IMR-90 (cell line): ENCODE measurements at regions not wholly inside any gene's neighbourhood (a gene's known extent, or its start where the extent isn't known, plus 50 kb on each side); places are given as distances from the start of the nearest gene placed in this dataset.

Experiments used
- ATAC-seq: fragments of 200-7000 bp; cut with Tn5 transposase; 2 replicates; pipeline ENCODE4 v1.9.1; 2020; ENCODE audit warnings: low read depth, mild to moderate bottlenecking, moderate library complexity
- BruUV-seq: library from RNA; stranded (reverse); fragments of 400-500 nt; replicated peaks from 2 replicates; lab custom pipeline; 2021; lab: Mats Ljungman, UMichigan
- CTCF ChIA-PET: fragments of 300-600 bp; formaldehyde crosslinking; extraction: SDS; loops from one replicate; lab custom pipeline; 2021; ENCODE audit warnings: antibody characterized with exemption; lab: Yijun Ruan, JAX
- POLR2A ChIA-PET: fragments of 300-600 bp; sonication (Branson Sonifier 250); formaldehyde crosslinking; loops from one replicate; lab custom pipeline; 2022; ENCODE audit warnings: antibody characterized with exemption; ENCODE audit not compliant: unreplicated experiment; lab: Charles Lee
- DNase-seq: peaks from one replicate; pipeline ENCODE4 v3.0.0; 2013
- H2AFZ ChIP-seq: replicated peaks from 2 replicates; pipeline ENCODE3; 2013; ENCODE audit warnings: low read length, mild to moderate bottlenecking; ENCODE audit not compliant: poor library complexity
- H2AK5ac ChIP-seq: 2 replicates; pipeline ENCODE4 v1.6.1; 2013; ENCODE audit warnings: low read depth, low read length, inconsistent platforms
- H2AK9ac ChIP-seq: replicated peaks from 2 replicates; pipeline ENCODE3; 2013; ENCODE audit warnings: mild to moderate bottlenecking, low read depth, low read length, moderate library complexity; ENCODE audit not compliant: poor library complexity
- H2BK120ac ChIP-seq: 2 replicates; pipeline ENCODE4 v1.6.1; 2013; ENCODE audit warnings: low read depth, low read length, inconsistent platforms
- H2BK15ac ChIP-seq: 3 replicates; pipeline ENCODE4 v1.6.1; 2013; ENCODE audit warnings: low read depth, low read length, inconsistent platforms
- H2BK20ac ChIP-seq: 2 replicates; pipeline ENCODE4 v1.6.1; 2013; ENCODE audit warnings: low read depth, mild to moderate bottlenecking, inconsistent platforms, low read length, moderate library complexity
- H2BK5ac ChIP-seq: 2 replicates; pipeline ENCODE4 v1.6.1; 2013; ENCODE audit warnings: mild to moderate bottlenecking, low read depth, low read length, inconsistent platforms; ENCODE audit not compliant: poor library complexity, severe bottlenecking
- H3K14ac ChIP-seq: replicated peaks from 2 replicates; pipeline ENCODE4 v1.6.1; 2013; ENCODE audit warnings: low read depth, low read length, inconsistent platforms
- H3K18ac ChIP-seq: 2 replicates; pipeline ENCODE4 v1.6.1; 2013; ENCODE audit warnings: low read depth, low read length, control low read depth
- H3K23ac ChIP-seq: 2 replicates; pipeline ENCODE4 v1.6.1; 2013; ENCODE audit warnings: low read depth, low read length, inconsistent platforms
- H3K27ac ChIP-seq: 2 replicates; pipeline ENCODE4 v1.5.1; 2013; ENCODE audit warnings: mild to moderate bottlenecking, control low read depth, low read length; ENCODE audit not compliant: insufficient read depth
- H3K27me3 ChIP-seq: 2 replicates; pipeline ENCODE4 v1.6.1; 2013; ENCODE audit warnings: low read length; ENCODE audit not compliant: control insufficient read depth, insufficient read depth
- H3K36me3 ChIP-seq: 2 replicates; pipeline ENCODE4 v1.6.1; 2013; ENCODE audit warnings: low read length, mixed read lengths; ENCODE audit not compliant: control insufficient read depth, insufficient read depth
- H3K4ac ChIP-seq: 2 replicates; pipeline ENCODE4 v1.6.1; 2013; ENCODE audit warnings: low read depth, low read length, inconsistent platforms
- H3K4me1 ChIP-seq: 2 replicates; pipeline ENCODE4 v1.6.1; 2013; ENCODE audit warnings: low read length, mixed read lengths; ENCODE audit not compliant: control insufficient read depth, insufficient read depth
- H3K4me2 ChIP-seq: 2 replicates; pipeline ENCODE4 v1.6.1; 2013; ENCODE audit warnings: low read depth, mild to moderate bottlenecking, control low read depth, low read length, moderate library complexity
- H3K4me3 ChIP-seq: 2 replicates; pipeline ENCODE4 v1.5.1; 2013; ENCODE audit warnings: low read depth, mild to moderate bottlenecking, control low read depth, low read length, moderate library complexity; ENCODE audit not compliant: insufficient read depth
- H3K56ac ChIP-seq: 2 replicates; pipeline ENCODE4 v1.6.1; 2013; ENCODE audit warnings: low read length, inconsistent platforms; ENCODE audit not compliant: insufficient read depth; ENCODE audit errors: extremely low read depth
- H3K79me1 ChIP-seq, 2 experiments: 2 replicates each; pipeline ENCODE4 v1.6.1; 2013; ENCODE audit warnings: low read length in 2 of 2, inconsistent platforms in 1 of 2, low read depth in 1 of 2
- H3K9ac ChIP-seq: 2 replicates; pipeline ENCODE4 v1.6.1; 2013; ENCODE audit warnings: low read depth, low read length, control low read depth
- H3K9me1 ChIP-seq: 2 replicates; pipeline ENCODE4 v1.6.1; 2013; ENCODE audit warnings: low read length, inconsistent platforms; ENCODE audit not compliant: insufficient read depth
- H3K9me3 ChIP-seq: 2 replicates; pipeline ENCODE4 v1.6.1; 2013; ENCODE audit warnings: low read length; ENCODE audit not compliant: control insufficient read depth, insufficient read depth
- H4K20me1 ChIP-seq: 2 replicates; pipeline ENCODE4 v1.6.1; 2013; ENCODE audit warnings: low read length, inconsistent platforms; ENCODE audit not compliant: insufficient read depth
- H4K5ac ChIP-seq: 2 replicates; pipeline ENCODE4 v1.6.1; 2013; ENCODE audit warnings: mild to moderate bottlenecking, low read depth, low read length, control low read depth
- H4K8ac ChIP-seq, 2 experiments: 2 replicates each; pipeline ENCODE4 v1.6.1; 2013; ENCODE audit warnings: low read depth in 2 of 2, low read length in 2 of 2, control low read depth in 1 of 2, inconsistent platforms in 1 of 2
- H4K91ac ChIP-seq: 2 replicates; pipeline ENCODE4 v1.6.1; 2013; ENCODE audit warnings: low read depth, low read length, inconsistent platforms; ENCODE audit not compliant: insufficient read depth
- BHLHE40 ChIP-seq: fragments of 150-350 bp; IDR thresholded peaks from 2 replicates; pipeline ENCODE4 v1.6.1; 2016; ENCODE audit warnings: mild to moderate bottlenecking, low read depth, low read length
- SMC3 ChIP-seq: fragments of 150-350 bp; IDR thresholded peaks from 2 replicates; pipeline ENCODE4 v1.6.1; 2016; ENCODE audit warnings: low read depth, mild to moderate bottlenecking, antibody characterized with exemption, low read length, moderate library complexity
- dilution Hi-C: fragments of 300-500 bp; cut with HindIII; formaldehyde crosslinking; loops from one replicate; pipeline ENCODE4 v1.14.3; 2018; ENCODE audit warnings: low sequenced_read_pairs; ENCODE audit not compliant: unreplicated experiment
- in situ Hi-C: fragments of 300-500 bp; cut with MboI; formaldehyde crosslinking; loops from 3 replicates; pipeline ENCODE4 v1.14.3; 2019; ENCODE audit warnings: low sequenced_read_pairs, inconsistent platforms, mixed read lengths
- intact Hi-C: fragments of 100-400 bp; cut with micrococcal nuclease; formaldehyde crosslinking; loops from 2 replicates; pipeline ENCODE4 v1.10.0; 2022
- TF ChIP-seq, protein P1 (sequence below): fragments of 150-350 bp; IDR thresholded peaks from 2 replicates; pipeline ENCODE4 v1.6.1; 2017; ENCODE audit warnings: mild to moderate bottlenecking, antibody characterized with exemption, low read length, low read depth

DNA sequence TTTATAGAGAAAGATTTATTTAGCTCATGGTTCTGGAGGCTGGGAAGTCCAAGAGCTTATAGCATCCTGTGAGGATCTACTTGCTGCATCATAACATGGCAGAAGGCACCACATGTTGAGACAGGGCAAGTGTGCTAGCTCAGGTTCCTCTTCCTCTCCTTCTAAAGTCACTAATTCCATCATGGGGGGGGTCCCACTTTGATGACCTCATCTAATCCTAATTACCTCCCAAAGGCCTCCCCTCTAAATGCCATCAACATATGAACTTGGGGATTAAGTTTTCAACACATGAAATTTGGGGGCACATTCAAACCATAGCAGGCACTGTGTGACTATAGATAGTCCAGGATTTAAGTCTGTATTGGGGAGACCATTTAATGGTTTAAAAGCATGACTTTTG, 297.1 kb upstream of the ROPN1 start:
- Histone ChIP-seq H4K91ac (no peak overlapping the region), H3K9me3 (0 out of 2 replicates have a peak, but pooled peaks cover 3% of the 10 kb centered on the region), H3K27ac (no peak overlapping the region), H2BK5ac (no peak overlapping the region), H2BK15ac (no peak overlapping the region), H4K8ac (no peak overlapping the region), H3K9ac (no peak overlapping the region), H3K56ac (no peak overlapping the region), H3K27me3 (peaks cover 24% of the 10 kb centered on the region), H2AK5ac (no peak overlapping the region), H2BK20ac (no peak overlapping the region), H3K9me1 (no peaks in the 10 kb centered on the region), H3K4me1 (no peaks in the 10 kb centered on the region), H3K14ac (no peak overlapping the region), H4K5ac (no peak overlapping the region), H3K4me2 (no peak overlapping the region), H4K20me1 (no peaks in the 10 kb centered on the region), H2AFZ (no peak overlapping the region), H3K4me3 (no peak overlapping the region), H3K18ac (no peak overlapping the region), H3K79me1 (no peaks in the 10 kb centered on the region), H3K4ac (no peak overlapping the region), H2BK120ac (no peak overlapping the region), H3K23ac (no peak overlapping the region), H3K36me3 (no peaks in the 10 kb centered on the region), H2AK9ac (no peak overlapping the region)
- no peak for DNase-seq
- ATAC-seq: no peak
- ChIA-PET POLR2A (no interaction called here), CTCF (interaction anchor here (1.2 kb wide), 1 partner anchor 31 kb away, joined by 3 read pairs; no protein-coding TSS in a partner anchor)
- in situ Hi-C loops (no loop called here), dilution Hi-C loops (no loop called here), intact Hi-C loops (no loop called here)
- TF ChIP-seq, protein P1, sequence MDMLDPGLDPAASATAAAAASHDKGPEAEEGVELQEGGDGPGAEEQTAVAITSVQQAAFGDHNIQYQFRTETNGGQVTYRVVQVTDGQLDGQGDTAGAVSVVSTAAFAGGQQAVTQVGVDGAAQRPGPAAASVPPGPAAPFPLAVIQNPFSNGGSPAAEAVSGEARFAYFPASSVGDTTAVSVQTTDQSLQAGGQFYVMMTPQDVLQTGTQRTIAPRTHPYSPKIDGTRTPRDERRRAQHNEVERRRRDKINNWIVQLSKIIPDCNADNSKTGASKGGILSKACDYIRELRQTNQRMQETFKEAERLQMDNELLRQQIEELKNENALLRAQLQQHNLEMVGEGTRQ: no peak
- no peak for TF ChIP-seq BHLHE40
- TF ChIP-seq SMC3: no peak
- BruUV-seq: no TSS peak
